ENCODE measurements at regions not wholly inside any gene's neighbourhood (a gene's known extent, or its start where the extent isn't known, plus 50 kb on each side); places are given as distances from the start of the nearest gene placed in this dataset.

DNA sequence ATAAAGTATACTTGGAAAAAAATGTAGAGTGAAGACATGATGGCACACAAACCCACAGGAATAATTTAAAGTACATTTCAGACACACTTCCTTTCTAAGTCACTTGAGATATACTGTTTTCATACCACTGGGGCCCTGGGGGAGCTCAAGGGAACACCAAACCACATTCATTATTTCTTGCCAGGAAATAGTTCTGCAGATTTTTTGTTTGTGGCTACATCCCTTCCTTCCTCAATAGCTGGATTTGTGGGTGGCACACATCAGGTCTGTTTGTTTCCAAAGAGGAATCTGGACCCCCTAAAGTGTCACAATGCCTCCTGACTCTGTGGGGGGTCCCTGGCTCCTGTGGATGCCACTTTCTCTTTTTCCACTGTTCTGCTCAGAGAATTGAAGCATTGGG, 153.5 kb upstream of the COL8A1 start:
- H3K4me1 Mint-ChIP-seq (ENCODE audit: unreplicated experiment) = no peaks in the 10 kb centered on the region
- no peak overlapping the region for H3K27ac Mint-ChIP-seq
- no peak for DNase-seq (ENCODE audit: extremely low spot score, unreplicated experiment)
- H3K9me3 Mint-ChIP-seq = peaks cover 6% of the 10 kb centered on the region
- TF ChIP-seq, protein P1, sequence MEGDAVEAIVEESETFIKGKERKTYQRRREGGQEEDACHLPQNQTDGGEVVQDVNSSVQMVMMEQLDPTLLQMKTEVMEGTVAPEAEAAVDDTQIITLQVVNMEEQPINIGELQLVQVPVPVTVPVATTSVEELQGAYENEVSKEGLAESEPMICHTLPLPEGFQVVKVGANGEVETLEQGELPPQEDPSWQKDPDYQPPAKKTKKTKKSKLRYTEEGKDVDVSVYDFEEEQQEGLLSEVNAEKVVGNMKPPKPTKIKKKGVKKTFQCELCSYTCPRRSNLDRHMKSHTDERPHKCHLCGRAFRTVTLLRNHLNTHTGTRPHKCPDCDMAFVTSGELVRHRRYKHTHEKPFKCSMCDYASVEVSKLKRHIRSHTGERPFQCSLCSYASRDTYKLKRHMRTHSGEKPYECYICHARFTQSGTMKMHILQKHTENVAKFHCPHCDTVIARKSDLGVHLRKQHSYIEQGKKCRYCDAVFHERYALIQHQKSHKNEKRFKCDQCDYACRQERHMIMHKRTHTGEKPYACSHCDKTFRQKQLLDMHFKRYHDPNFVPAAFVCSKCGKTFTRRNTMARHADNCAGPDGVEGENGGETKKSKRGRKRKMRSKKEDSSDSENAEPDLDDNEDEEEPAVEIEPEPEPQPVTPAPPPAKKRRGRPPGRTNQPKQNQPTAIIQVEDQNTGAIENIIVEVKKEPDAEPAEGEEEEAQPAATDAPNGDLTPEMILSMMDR (conservative IDR thresholded peaks at IDR 0.05) = no peak
- no peaks in the 10 kb centered on the region for H3K36me3 Mint-ChIP-seq
- H3K27me3 Mint-ChIP-seq = peaks cover 2% of the 10 kb centered on the region
- no peak overlapping the region for H3K4me3 Mint-ChIP-seq

DNA sequence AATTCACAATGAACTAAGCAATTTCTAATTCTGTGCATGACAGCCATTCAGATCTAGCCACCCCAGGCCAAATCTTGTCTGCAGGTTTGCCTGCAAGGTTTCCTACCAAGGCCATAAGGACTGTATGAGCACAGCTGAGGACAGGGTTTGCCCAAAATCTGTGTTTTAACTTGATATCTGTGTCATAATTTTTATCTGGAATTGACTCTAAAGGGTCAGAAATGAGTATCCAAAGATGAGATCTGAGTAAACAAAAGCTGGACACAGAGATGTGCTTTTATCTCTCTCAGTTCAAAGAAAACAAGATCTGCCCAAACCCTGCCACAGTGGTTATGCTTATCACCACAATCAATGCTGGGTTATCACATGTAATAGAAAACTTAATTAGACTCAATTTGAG, 154.6 kb upstream of the COL8A1 start:
- H3K9me3 Mint-ChIP-seq = peaks cover 6% of the 10 kb centered on the region
- DNase-seq (ENCODE audit: extremely low spot score, unreplicated experiment) = no peak
- TF ChIP-seq, protein P1 (conservative IDR thresholded peaks at IDR 0.05) = no peak
- H3K4me1 Mint-ChIP-seq (ENCODE audit: unreplicated experiment) = no peaks in the 10 kb centered on the region
- peaks cover 2% of the 10 kb centered on the region for H3K27me3 Mint-ChIP-seq
- H3K4me3 Mint-ChIP-seq = no peak overlapping the region
- H3K27ac Mint-ChIP-seq = no peak overlapping the region
- no peaks in the 10 kb centered on the region for H3K36me3 Mint-ChIP-seq

DNA sequence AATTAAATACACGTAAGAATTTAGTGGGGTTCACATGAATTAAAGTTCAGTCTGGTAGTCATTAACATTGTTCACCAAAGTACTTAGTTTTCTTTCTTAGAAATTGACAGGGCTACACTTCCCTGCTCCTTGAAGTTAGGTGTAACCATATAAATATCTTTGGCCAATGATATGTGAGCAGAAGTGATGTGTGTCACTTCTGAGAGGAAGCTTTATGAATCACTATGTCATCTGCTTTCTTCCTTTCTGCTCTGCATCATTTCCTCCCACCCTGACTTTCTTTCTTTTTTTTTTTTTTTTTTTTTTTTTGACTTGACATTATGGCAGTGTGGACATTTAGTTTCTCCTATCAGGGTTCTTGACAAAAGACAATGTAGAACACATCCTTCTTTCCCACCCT, 156.2 kb upstream of the COL8A1 start:
- TF ChIP-seq, protein P1 (conservative IDR thresholded peaks at IDR 0.05) = no peak
- H3K36me3 Mint-ChIP-seq = no peaks in the 10 kb centered on the region
- H3K27me3 Mint-ChIP-seq = peaks cover 2% of the 10 kb centered on the region
- DNase-seq (ENCODE audit: extremely low spot score, unreplicated experiment) = no peak
- no peak overlapping the region for H3K4me3 Mint-ChIP-seq
- H3K4me1 Mint-ChIP-seq (ENCODE audit: unreplicated experiment) = no peaks in the 10 kb centered on the region
- H3K27ac Mint-ChIP-seq = no peak overlapping the region
- no peaks in the 10 kb centered on the region for H3K9me3 Mint-ChIP-seq

DNA sequence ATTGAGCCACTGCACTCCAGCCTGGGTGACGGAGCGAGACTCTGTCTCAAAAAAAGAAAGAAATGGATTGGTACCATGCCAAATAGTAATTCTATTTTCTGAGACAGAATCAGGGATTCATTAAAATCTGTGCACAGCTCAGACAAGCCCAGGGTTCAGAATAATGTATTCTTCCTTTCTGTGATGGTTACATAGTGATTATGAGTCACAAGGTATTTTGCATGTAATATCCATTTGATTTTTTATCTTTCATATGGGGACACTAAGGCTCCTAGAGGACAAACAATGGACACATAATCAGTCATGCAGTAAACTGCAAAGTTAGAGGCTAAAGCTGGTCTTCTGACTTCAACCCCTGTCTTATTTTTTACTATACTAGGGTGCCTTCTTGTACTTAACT, 156.8 kb upstream of the COL8A1 start:
- H3K9me3 Mint-ChIP-seq = no peaks in the 10 kb centered on the region
- DNase-seq (ENCODE audit: extremely low spot score, unreplicated experiment) = no peak
- H3K4me3 Mint-ChIP-seq = no peak overlapping the region
- H3K4me1 Mint-ChIP-seq (ENCODE audit: unreplicated experiment) = no peaks in the 10 kb centered on the region
- H3K27ac Mint-ChIP-seq = no peak overlapping the region
- TF ChIP-seq, protein P1 (conservative IDR thresholded peaks at IDR 0.05) = no peak
- H3K27me3 Mint-ChIP-seq = peaks cover 2% of the 10 kb centered on the region
- H3K36me3 Mint-ChIP-seq = no peaks in the 10 kb centered on the region

DNA sequence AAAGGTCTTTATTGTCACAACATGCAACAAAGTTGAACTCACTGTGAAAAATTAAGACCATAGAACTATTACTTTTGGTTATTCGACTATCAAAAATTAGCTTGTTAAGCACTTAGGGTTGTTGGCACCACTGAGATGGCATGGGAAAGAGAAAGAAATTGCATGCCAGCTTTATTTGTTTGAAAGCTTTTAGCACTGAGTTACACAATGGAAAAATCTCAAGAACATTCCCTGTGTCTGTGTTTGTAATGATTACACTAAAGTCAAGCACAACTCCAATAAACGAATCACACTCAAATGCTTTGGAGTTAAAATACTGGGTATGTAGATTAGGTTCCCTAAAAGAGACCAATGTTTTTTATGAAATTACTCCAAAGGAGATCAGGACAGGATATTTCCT, 158.6 kb upstream of the COL8A1 start:
- H3K27me3 Mint-ChIP-seq = peaks cover 2% of the 10 kb centered on the region
- TF ChIP-seq, protein P1 (conservative IDR thresholded peaks at IDR 0.05) = no peak
- DNase-seq (ENCODE audit: extremely low spot score, unreplicated experiment) = no peak
- no peaks in the 10 kb centered on the region for H3K36me3 Mint-ChIP-seq
- H3K4me1 Mint-ChIP-seq (ENCODE audit: unreplicated experiment) = no peaks in the 10 kb centered on the region
- no peaks in the 10 kb centered on the region for H3K9me3 Mint-ChIP-seq
- H3K27ac Mint-ChIP-seq = no peak overlapping the region
- H3K4me3 Mint-ChIP-seq = no peak overlapping the region

DNA sequence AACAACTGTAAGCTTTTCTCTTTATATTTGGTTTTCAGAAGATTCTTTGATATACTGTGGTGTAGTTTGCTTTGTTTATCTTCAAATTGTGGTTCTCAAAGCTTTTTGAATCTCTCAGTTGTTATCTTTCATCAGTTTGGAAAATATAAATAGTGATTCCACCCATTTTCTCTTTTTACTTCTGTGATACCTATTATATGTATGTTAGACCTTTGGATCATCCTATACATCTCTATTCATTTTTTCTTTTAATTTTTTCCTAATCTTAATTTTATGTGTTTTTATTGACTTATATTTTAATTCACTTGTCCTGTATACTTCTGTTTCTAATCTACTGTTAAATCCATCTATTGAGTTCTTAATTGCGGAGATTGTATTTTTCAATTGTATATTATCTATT, 160.7 kb upstream of the COL8A1 start:
- no peaks in the 10 kb centered on the region for H3K4me1 Mint-ChIP-seq (ENCODE audit: unreplicated experiment)
- peaks cover 2% of the 10 kb centered on the region for H3K27me3 Mint-ChIP-seq
- no peak overlapping the region for H3K4me3 Mint-ChIP-seq
- H3K36me3 Mint-ChIP-seq = no peaks in the 10 kb centered on the region
- no peak overlapping the region for H3K27ac Mint-ChIP-seq
- H3K9me3 Mint-ChIP-seq = no peaks in the 10 kb centered on the region
- TF ChIP-seq, protein P1 (conservative IDR thresholded peaks at IDR 0.05) = no peak
- no peak for DNase-seq (ENCODE audit: extremely low spot score, unreplicated experiment)

All from type B pancreatic cell (in vitro differentiated cells).